Mesendoderm (in vitro differentiated cells): ENCODE measurements at regions not wholly inside any gene's neighbourhood (a gene's known extent, or its start where the extent isn't known, plus 50 kb on each side); places are given as distances from the start of the nearest gene placed in this dataset.
A peak's percentile ranks its signal among the peaks of the same experiment; 100 is the strongest.

ENCODE experiments used
- DNase-seq: peaks from one replicate; pipeline ENCODE4 v3.0.0; 2013
- H2AK5ac ChIP-seq: 2 replicates; pipeline ENCODE4 v1.6.1; 2013; ENCODE audit warnings: low read length, inconsistent platforms
- H2BK120ac ChIP-seq: 2 replicates; pipeline ENCODE4 v1.6.1; 2013; ENCODE audit warnings: low read depth, mild to moderate bottlenecking, low read length, moderate library complexity, mixed read lengths
- H2BK15ac ChIP-seq: replicated peaks from 2 replicates; pipeline ENCODE4 v1.6.1; 2013; ENCODE audit warnings: low read depth, mild to moderate bottlenecking, moderate library complexity
- H2BK5ac ChIP-seq: 2 replicates; pipeline ENCODE4 v1.6.1; 2013; ENCODE audit warnings: low read length, inconsistent platforms
- H3K18ac ChIP-seq: 2 replicates; pipeline ENCODE4 v1.6.1; 2013; ENCODE audit warnings: mild to moderate bottlenecking, low read length, mixed read lengths
- H3K23ac ChIP-seq: one replicate; pipeline ENCODE4 v1.6.1; 2013; ENCODE audit warnings: low read length
- H3K27ac ChIP-seq: 2 replicates; pipeline ENCODE4 v1.5.1; 2013; ENCODE audit warnings: low read depth, mild to moderate bottlenecking, inconsistent platforms, low read length, moderate library complexity
- H3K27me3 ChIP-seq: 2 replicates; pipeline ENCODE4 v1.6.1; 2013; ENCODE audit warnings: low read length, control low read depth, mild to moderate bottlenecking, inconsistent platforms; ENCODE audit not compliant: insufficient read depth, poor library complexity
- H3K36me3 ChIP-seq: 2 replicates; pipeline ENCODE4 v1.6.1; 2013; ENCODE audit warnings: low read length, inconsistent platforms; ENCODE audit not compliant: control insufficient read depth, insufficient read depth
- H3K4ac ChIP-seq: one replicate; pipeline ENCODE4 v1.6.1; 2013; ENCODE audit warnings: low read depth, mild to moderate bottlenecking, low read length, moderate library complexity
- H3K4me1 ChIP-seq: 2 replicates; pipeline ENCODE4 v1.6.1; 2013; ENCODE audit warnings: low read depth, low read length, inconsistent platforms; ENCODE audit not compliant: control insufficient read depth
- H3K4me2 ChIP-seq: 2 replicates; pipeline ENCODE4 v1.6.1; 2013; ENCODE audit warnings: low read length
- H3K4me3 ChIP-seq: 2 replicates; pipeline ENCODE4 v1.5.1; 2013; ENCODE audit warnings: mild to moderate bottlenecking, low read length
- H3K56ac ChIP-seq: one replicate; pipeline ENCODE4 v1.6.1; 2013; ENCODE audit warnings: low read length
- H3K79me1 ChIP-seq: 2 replicates; pipeline ENCODE4 v1.6.1; 2013; ENCODE audit warnings: low read length, inconsistent platforms
- H3K79me2 ChIP-seq: 2 replicates; pipeline ENCODE4 v1.6.1; 2013; ENCODE audit warnings: mild to moderate bottlenecking, low read length; ENCODE audit not compliant: control insufficient read depth, insufficient read depth
- H3K9ac ChIP-seq: 2 replicates; pipeline ENCODE4 v1.6.1; 2013; ENCODE audit warnings: low read length, inconsistent platforms
- H4K5ac ChIP-seq: one replicate; pipeline ENCODE4 v1.6.1; 2013; ENCODE audit warnings: low read length
- H4K8ac ChIP-seq: one replicate; pipeline ENCODE4 v1.6.1; 2013; ENCODE audit warnings: low read depth, mild to moderate bottlenecking, control low read depth, low read length, moderate library complexity
- WGBS: extraction: QIAGEN DNeasy Blood & Tissue Kit; methylation state at CpG from one replicate; pipeline ENCODE4 v1.1.7; 2013; ENCODE audit warnings: low lambda C conversion rate, missing lambda C conversion rate; ENCODE audit not compliant: insufficient coverage; ENCODE audit errors: extremely low coverage; 5-methylcytosine and 5-hydroxymethylcytosine counted together

- H3K23ac ChIP-seq, result no peak overlapping the region
- no peak overlapping the region for H4K8ac ChIP-seq
- H3K4me2 ChIP-seq, result no peak overlapping the region
- no peak overlapping the region for H4K5ac ChIP-seq
- H3K9ac ChIP-seq, result no peak overlapping the region
- H3K79me1 ChIP-seq, result no peaks in the 10 kb centered on the region
- no peak overlapping the region for H3K27ac ChIP-seq
- H2AK5ac ChIP-seq, result no peak overlapping the region
- H2BK120ac ChIP-seq, result no peak overlapping the region
- H3K4me1 ChIP-seq, result no peaks in the 10 kb centered on the region
- no peak overlapping the region for H2BK15ac ChIP-seq
- H3K36me3 ChIP-seq, result no peaks in the 10 kb centered on the region
- H3K56ac ChIP-seq, result no peak overlapping the region
- WGBS, result no CpG with 5 or more reads among the region's 1 CpG
- no peaks in the 10 kb centered on the region for H3K79me2 ChIP-seq
- no peaks in the 10 kb centered on the region for H3K27me3 ChIP-seq
- H3K4me3 ChIP-seq, result no peak overlapping the region
- no peak overlapping the region for H2BK5ac ChIP-seq
- no peak overlapping the region for H3K18ac ChIP-seq
- DNase-seq, result no peak
- no peak overlapping the region for H3K4ac ChIP-seq
Measured at GRCh38 chr20:39433466-39433865, 471.3 kb downstream of the DHX35 start.

DNA sequence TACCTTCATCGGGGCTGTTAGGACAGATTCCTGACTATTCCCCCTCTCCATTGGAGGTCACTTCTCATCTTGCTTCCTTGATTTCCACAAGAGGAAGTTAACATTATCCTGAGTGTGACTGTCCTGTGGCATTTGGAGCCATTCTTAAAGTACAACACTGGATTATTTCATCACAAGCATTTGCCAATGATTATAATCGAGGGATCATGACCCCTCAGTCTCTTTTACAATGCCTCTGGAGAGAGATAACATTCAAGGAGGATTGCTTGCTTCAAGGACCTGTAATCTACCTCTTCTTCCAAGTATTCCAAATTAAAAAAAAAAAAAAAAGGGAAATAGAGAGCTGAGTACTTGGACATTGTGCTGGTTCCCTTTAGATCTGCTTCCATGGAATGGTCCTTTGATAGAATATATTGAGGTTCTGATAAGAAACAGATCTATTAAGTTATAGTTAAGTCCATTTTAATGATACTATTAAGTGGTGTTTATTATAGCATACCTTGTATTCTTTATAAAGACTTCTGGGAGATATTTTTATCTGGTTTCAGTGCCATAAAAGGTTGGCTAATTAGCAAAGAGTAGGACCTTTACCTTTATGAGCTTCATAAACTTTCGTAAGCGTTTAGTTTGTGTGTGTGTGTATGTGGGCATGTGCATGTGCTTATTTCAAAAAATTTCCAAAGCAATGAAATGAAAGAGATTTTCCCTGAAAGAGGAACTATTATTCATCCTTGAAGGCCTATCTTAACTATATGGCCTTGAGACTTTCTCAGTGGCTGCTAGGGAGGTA is 469.1 kb downstream of the DHX35 start:
- H3K18ac ChIP-seq, result no peak overlapping the region
- H3K4me1 ChIP-seq, result no peaks in the 10 kb centered on the region
- no peak overlapping the region for H2BK15ac ChIP-seq
- no peak overlapping the region for H4K5ac ChIP-seq
- no peak overlapping the region for H3K23ac ChIP-seq
- no peak for DNase-seq
- no peak overlapping the region for H2AK5ac ChIP-seq
- H3K27ac ChIP-seq, result no peak overlapping the region
- H3K56ac ChIP-seq, result no peak overlapping the region
- WGBS, result no CpG with 5 or more reads among the region's 4 CpGs
- no peak overlapping the region for H2BK120ac ChIP-seq
- no peaks in the 10 kb centered on the region for H3K79me1 ChIP-seq
- H3K79me2 ChIP-seq, result no peaks in the 10 kb centered on the region
- H2BK5ac ChIP-seq, result no peak overlapping the region
- no peak overlapping the region for H3K4ac ChIP-seq
- no peak overlapping the region for H3K4me3 ChIP-seq
- H3K36me3 ChIP-seq, result no peaks in the 10 kb centered on the region
- no peak overlapping the region for H4K8ac ChIP-seq
- no peak overlapping the region for H3K9ac ChIP-seq
- H3K4me2 ChIP-seq, result no peak overlapping the region
- no peaks in the 10 kb centered on the region for H3K27me3 ChIP-seq

- no peak overlapping the region for H2BK5ac ChIP-seq
Measured at GRCh38 chr20:39429726-39430125, 467.6 kb downstream of the DHX35 start.

GRCh38 chr20:39424962-39425678 is 463.0 kb downstream of the DHX35 start:
- no peaks in the 10 kb centered on the region for H3K36me3 ChIP-seq
- no peak overlapping the region for H2AK5ac ChIP-seq
- no peak overlapping the region for H2BK120ac ChIP-seq
- no peaks in the 10 kb centered on the region for H3K27me3 ChIP-seq
- no peak overlapping the region for H3K23ac ChIP-seq
- no peaks in the 10 kb centered on the region for H3K4me1 ChIP-seq
- no peak overlapping the region for H3K18ac ChIP-seq
- no peaks in the 10 kb centered on the region for H3K79me1 ChIP-seq
- no peak overlapping the region for H2BK5ac ChIP-seq
- H3K9ac ChIP-seq, result no peak overlapping the region
- H3K4me2 ChIP-seq, result no peak overlapping the region
- no peak overlapping the region for H4K5ac ChIP-seq
- no peak overlapping the region for H3K27ac ChIP-seq
- no peak overlapping the region for H3K4ac ChIP-seq
- DNase-seq, result no peak
- no peak overlapping the region for H3K4me3 ChIP-seq
- H2BK15ac ChIP-seq, result no peak overlapping the region
- WGBS, result no CpG with 5 or more reads among the region's 5 CpGs
- no peak overlapping the region for H3K56ac ChIP-seq
- no peak overlapping the region for H4K8ac ChIP-seq
- no peaks in the 10 kb centered on the region for H3K79me2 ChIP-seq

More at GRCh38 chr20:39429726-39430125, 467.6 kb downstream of the DHX35 start:
- Histone ChIP-seq H3K79me1 (no peaks in the 10 kb centered on the region), H3K36me3 (no peaks in the 10 kb centered on the region), H3K79me2 (no peaks in the 10 kb centered on the region), H2AK5ac (no peak overlapping the region), H3K4me1 (no peaks in the 10 kb centered on the region), H3K27me3 (no peaks in the 10 kb centered on the region), H3K27ac (no peak overlapping the region), H3K4ac (no peak overlapping the region), H3K18ac (no peak overlapping the region), H3K23ac (no peak overlapping the region), H3K56ac (no peak overlapping the region), H2BK15ac (no peak overlapping the region), H4K8ac (no peak overlapping the region), H3K9ac (no peak overlapping the region), H3K4me3 (no peak overlapping the region), H2BK120ac (no peak overlapping the region), H4K5ac (no peak overlapping the region), H3K4me2 (no peak overlapping the region)
- DNase-seq, result peak; percentile 61
- no CpG with 5 or more reads among the region's 1 CpG for WGBS

- no peaks in the 10 kb centered on the region for H3K79me2 ChIP-seq
- no peak overlapping the region for H3K4me2 ChIP-seq
- no peaks in the 10 kb centered on the region for H3K79me1 ChIP-seq
- no peak overlapping the region for H3K23ac ChIP-seq
- H2BK120ac ChIP-seq, result no peak overlapping the region
- no peak overlapping the region for H3K18ac ChIP-seq
- no peak overlapping the region for H4K8ac ChIP-seq
- no peak overlapping the region for H3K27ac ChIP-seq
- H2BK15ac ChIP-seq, result no peak overlapping the region
- H3K4ac ChIP-seq, result no peak overlapping the region
- H3K9ac ChIP-seq, result no peak overlapping the region
- no peak overlapping the region for H2AK5ac ChIP-seq
- H3K4me3 ChIP-seq, result no peak overlapping the region
- no peaks in the 10 kb centered on the region for H3K4me1 ChIP-seq
- no peaks in the 10 kb centered on the region for H3K36me3 ChIP-seq
- H2BK5ac ChIP-seq, result no peak overlapping the region
- DNase-seq, result no peak
- H3K27me3 ChIP-seq, result no peaks in the 10 kb centered on the region
- no CpG with 5 or more reads among the region's 5 CpGs for WGBS
- no peak overlapping the region for H3K56ac ChIP-seq
- no peak overlapping the region for H4K5ac ChIP-seq
Measured at GRCh38 chr20:39421571-39422105, 459.5 kb downstream of the DHX35 start.
